Loucy (cell line): ENCODE measurements at regions not wholly inside any gene's neighbourhood (a gene's known extent, or its start where the extent isn't known, plus 50 kb on each side); places are given as distances from the start of the nearest gene placed in this dataset.

ENCODE experiments used
- EZH2phosphoT487 ChIP-seq: fragments of 200-600 bp; IDR thresholded peaks from 2 replicates; pipeline ENCODE4 v1.6.1; 2018; ENCODE audit warnings: antibody characterized with exemption, mild to moderate bottlenecking, moderate library complexity, borderline replicate concordance
- TF ChIP-seq, protein P1 (sequence below): fragments of 200-600 bp; sonication (generic); conservative IDR thresholded peaks from 2 replicates; pipeline ENCODE4 v1.5.1; 2014; ENCODE audit warnings: mild to moderate bottlenecking, antibody characterized with exemption, low read length

DNA sequence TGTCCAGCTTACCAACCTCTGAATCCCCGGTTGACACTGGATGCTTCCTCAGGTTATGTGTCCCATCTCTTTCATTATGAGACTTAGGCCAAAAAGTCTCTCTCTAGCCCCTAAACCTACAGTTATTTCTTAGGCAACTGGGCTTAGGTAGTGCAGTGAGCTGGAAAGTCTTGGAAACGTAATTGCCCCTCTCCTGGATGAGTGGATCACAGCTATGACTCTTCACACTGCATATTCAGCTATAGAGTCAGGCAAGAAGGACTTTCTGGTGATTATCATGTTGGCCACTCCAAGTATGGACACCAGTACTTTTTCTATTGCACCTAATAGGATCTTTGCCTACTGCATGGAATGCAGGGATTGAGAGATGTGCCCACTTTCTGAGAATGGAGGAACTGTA lies 458.3 kb upstream of the CELF4 start:
- TF ChIP-seq, protein P1, sequence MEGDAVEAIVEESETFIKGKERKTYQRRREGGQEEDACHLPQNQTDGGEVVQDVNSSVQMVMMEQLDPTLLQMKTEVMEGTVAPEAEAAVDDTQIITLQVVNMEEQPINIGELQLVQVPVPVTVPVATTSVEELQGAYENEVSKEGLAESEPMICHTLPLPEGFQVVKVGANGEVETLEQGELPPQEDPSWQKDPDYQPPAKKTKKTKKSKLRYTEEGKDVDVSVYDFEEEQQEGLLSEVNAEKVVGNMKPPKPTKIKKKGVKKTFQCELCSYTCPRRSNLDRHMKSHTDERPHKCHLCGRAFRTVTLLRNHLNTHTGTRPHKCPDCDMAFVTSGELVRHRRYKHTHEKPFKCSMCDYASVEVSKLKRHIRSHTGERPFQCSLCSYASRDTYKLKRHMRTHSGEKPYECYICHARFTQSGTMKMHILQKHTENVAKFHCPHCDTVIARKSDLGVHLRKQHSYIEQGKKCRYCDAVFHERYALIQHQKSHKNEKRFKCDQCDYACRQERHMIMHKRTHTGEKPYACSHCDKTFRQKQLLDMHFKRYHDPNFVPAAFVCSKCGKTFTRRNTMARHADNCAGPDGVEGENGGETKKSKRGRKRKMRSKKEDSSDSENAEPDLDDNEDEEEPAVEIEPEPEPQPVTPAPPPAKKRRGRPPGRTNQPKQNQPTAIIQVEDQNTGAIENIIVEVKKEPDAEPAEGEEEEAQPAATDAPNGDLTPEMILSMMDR = no peak
- TF ChIP-seq EZH2phosphoT487 = no peak
